Gastrocnemius medialis (tissue), 4 donors: ENCODE measurements at regions not wholly inside any gene's neighbourhood (a gene's known extent, or its start where the extent isn't known, plus 50 kb on each side); places are given as distances from the start of the nearest gene placed in this dataset.

ENCODE experiments used
- POLR2A ChIP-seq, 2 donors: fragments of 450-650 bp; IDR thresholded peaks; one replicate each; pipeline ENCODE4 v1.6.1; 2017; ENCODE audit warnings: antibody characterized with exemption in 2 of 2, mild to moderate bottlenecking in 2 of 2, moderate library complexity in 2 of 2
- TF ChIP-seq, protein P1 (sequence below), 5 experiments: fragments of 450-650 bp in 3 of 5; fragments of 200-600 bp in 2 of 5; sonication (generic) in 2 of 5; IDR thresholded peaks in 4 of 5; conservative IDR thresholded peaks in 1 of 5; 1 replicate in 4 of 5; 2 replicates in 1 of 5; pipeline ENCODE4 v1.5.1; 2016 to 2019; ENCODE audit warnings: antibody characterized with exemption in 5 of 5, mild to moderate bottlenecking in 3 of 5, moderate library complexity in 3 of 5

DNA sequence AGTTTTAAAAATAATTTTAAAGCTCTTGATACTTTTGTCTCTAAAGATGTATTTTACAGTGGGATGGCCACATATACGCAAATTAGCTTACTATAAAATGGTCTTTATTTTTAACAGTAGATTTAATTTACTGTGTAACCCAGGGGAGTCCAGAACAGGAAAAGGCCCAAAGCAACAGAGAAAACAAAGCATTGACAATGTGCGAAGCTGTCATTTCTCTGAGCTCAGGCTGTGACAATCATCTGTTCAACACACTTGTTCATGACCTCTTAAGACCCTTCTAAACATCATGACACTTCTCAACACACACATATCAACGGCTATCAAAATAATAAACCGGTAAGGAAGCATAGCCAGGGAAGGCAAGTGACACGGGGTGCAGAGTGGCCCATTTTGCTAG lies 499.6 kb upstream of the MPDZ start:
- TF ChIP-seq, protein P1, sequence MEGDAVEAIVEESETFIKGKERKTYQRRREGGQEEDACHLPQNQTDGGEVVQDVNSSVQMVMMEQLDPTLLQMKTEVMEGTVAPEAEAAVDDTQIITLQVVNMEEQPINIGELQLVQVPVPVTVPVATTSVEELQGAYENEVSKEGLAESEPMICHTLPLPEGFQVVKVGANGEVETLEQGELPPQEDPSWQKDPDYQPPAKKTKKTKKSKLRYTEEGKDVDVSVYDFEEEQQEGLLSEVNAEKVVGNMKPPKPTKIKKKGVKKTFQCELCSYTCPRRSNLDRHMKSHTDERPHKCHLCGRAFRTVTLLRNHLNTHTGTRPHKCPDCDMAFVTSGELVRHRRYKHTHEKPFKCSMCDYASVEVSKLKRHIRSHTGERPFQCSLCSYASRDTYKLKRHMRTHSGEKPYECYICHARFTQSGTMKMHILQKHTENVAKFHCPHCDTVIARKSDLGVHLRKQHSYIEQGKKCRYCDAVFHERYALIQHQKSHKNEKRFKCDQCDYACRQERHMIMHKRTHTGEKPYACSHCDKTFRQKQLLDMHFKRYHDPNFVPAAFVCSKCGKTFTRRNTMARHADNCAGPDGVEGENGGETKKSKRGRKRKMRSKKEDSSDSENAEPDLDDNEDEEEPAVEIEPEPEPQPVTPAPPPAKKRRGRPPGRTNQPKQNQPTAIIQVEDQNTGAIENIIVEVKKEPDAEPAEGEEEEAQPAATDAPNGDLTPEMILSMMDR (IDR thresholded peaks at IDR 0.05 in 4 of 5, conservative IDR thresholded peaks at IDR 0.05 in 1 of 5), result no peak
- TF ChIP-seq POLR2A (IDR thresholded peaks at IDR 0.05), result no peak
